Pancreas (tissue), 10 donors: ENCODE measurements at regions not wholly inside any gene's neighbourhood (a gene's known extent, or its start where the extent isn't known, plus 50 kb on each side); places are given as distances from the start of the nearest gene placed in this dataset.

ENCODE experiments used
- ATAC-seq, 4 donors: fragments of 200-7000 bp; cut with Tn5 transposase; one replicate each; pipeline versions ENCODE4 v1.8.0 to v1.9.1; 2020; ENCODE audit warnings: mild to moderate bottlenecking in 4 of 4, moderate library complexity in 4 of 4
- DNase-seq, 6 donors: peaks; one replicate each; pipeline ENCODE4 v3.0.0-alpha.2; 2020
- FAIRE-seq: peaks from 2 replicates; lab custom pipeline; 2012; peaks lifted over from hg19 to GRCh38; lab: Jason Lieb, UNC
- H3K27ac ChIP-seq, 4 donors: fragments of 200-600 bp; sonication (generic); 1 replicate in 3 of 4; 2 replicates in 1 of 4; pipeline versions ENCODE4 v1.5.0 to v1.8.0; 2020
- H3K27me3 ChIP-seq, 4 donors: fragments of 200-600 bp; one replicate each; pipeline ENCODE4 v1.8.0; 2021
- H3K36me3 ChIP-seq, 3 donors: fragments of 200-600 bp; sonication (generic) in 1 of 3; one replicate each; pipeline versions ENCODE4 v1.5.0 to v1.8.0; 2020 to 2021
- H3K4me1 ChIP-seq, 3 donors: fragments of 200-600 bp; one replicate each; pipeline ENCODE4 v1.8.0; 2021
- H3K4me3 ChIP-seq, 4 donors: fragments of 200-600 bp; sonication (generic) in 2 of 4; one replicate each; pipeline versions ENCODE4 v1.5.0 to v1.8.0; 2020 to 2021
- H3K9me3 ChIP-seq, 4 donors: fragments of 200-600 bp; one replicate each; pipeline ENCODE4 v1.8.0; 2021
- CTCF ChIP-seq, 4 donors: fragments of 200-600 bp; sonication (generic) in 3 of 4; IDR thresholded peaks; one replicate each; pipeline versions ENCODE4 v1.5.0 to v1.8.0; 2021; ENCODE audit warnings: antibody characterized with exemption in 4 of 4
- WGBS, 2 donors: extraction: QIAGEN DNeasy Blood & Tissue Kit; methylation state at CpG; one replicate each; pipeline ENCODE4 v1.1.7; 2013; 5-methylcytosine and 5-hydroxymethylcytosine counted together
- intact Hi-C, 3 donors: fragments of 100-400 bp; cut with DNase I; formaldehyde crosslinking; loops; one replicate each; pipeline versions ENCODE4 v1.11.1 to v1.14.2; 2022
- donor health status: healthy with polysubstance abuse.
- donor health status: DM: no; HTN: no; CAD: no; lungs with moderate emphysema.
- donor health status: DM: no; HTN: no; CAD: no.
- donor health status: control.
- donor health status: control.
- donor health status: Bipolar disorder and iron deficiency.
- donor health status: DM: yes; HTN: yes; CAD: no.
- donor health status: DM: no; HTN: no; CAD: no.
- donor health status: DM: no; HTN: no; CAD: no.
- donor health status: DM: yes; HTN: yes; CAD: no.

DNA sequence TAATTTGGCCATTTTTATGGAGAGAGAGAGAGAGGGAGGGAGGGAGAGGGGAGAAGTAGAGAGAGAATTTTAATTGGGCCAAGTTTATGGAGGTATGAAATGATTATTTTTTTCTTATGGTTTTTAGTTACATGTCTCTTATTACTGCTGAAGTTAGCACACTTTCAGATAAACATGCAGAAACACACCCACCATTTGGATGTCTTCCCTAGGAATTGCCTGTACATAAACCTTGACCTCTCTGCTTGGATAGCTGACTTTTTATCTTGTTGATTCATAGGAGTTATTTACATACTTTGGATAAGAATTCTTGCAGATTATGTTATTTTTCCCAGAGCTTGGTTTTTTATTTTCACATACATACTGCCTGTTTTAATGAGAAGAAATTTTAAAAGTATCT lies 310.2 kb upstream of the ADAMTS5 start:
- no peaks in the 10 kb centered on the region for H3K36me3 ChIP-seq
- no peak overlapping the region for H3K4me3 ChIP-seq
- intact Hi-C loops: no loop called here
- ATAC-seq: peak; percentile 30 to 90 (median 62)
- H3K9me3 ChIP-seq: no peaks in the 10 kb centered on the region
- no peak for TF ChIP-seq CTCF (IDR thresholded peaks at IDR 0.05)
- peak in 1 of 6 donors; percentile 4 for DNase-seq
- H3K27me3 ChIP-seq: no peaks in the 10 kb centered on the region
- FAIRE-seq: no peak
- peaks cover 0 to 5% (median 0%) of the 10 kb centered on the region in 3 donors for H3K4me1 ChIP-seq
- H3K27ac ChIP-seq: no peak overlapping the region

GRCh38 chr21:27275294-27275927 lies 308.5 kb upstream of the ADAMTS5 start:
- H3K36me3 ChIP-seq: no peaks in the 10 kb centered on the region
- no peaks in the 10 kb centered on the region for H3K27me3 ChIP-seq
- 10 to 16% methylated on average over 1 of the region's 1 CpG for WGBS, 2 donors
- H3K27ac ChIP-seq: no peak overlapping the region
- ATAC-seq (no peak), DNase-seq (no peak), FAIRE-seq (no peak)
- intact Hi-C loops: no loop called here
- H3K4me1 ChIP-seq: peaks cover 0 to 5% (median 0%) of the 10 kb centered on the region in 3 donors
- no peak for TF ChIP-seq CTCF (IDR thresholded peaks at IDR 0.05)
- no peak overlapping the region for H3K4me3 ChIP-seq
- H3K9me3 ChIP-seq: no peaks in the 10 kb centered on the region

- no peak for FAIRE-seq
- H3K27ac ChIP-seq: no peak overlapping the region
- intact Hi-C loops: no loop called here
Measured at GRCh38 chr21:27269644-27270043, 302.8 kb upstream of the ADAMTS5 start.

DNA sequence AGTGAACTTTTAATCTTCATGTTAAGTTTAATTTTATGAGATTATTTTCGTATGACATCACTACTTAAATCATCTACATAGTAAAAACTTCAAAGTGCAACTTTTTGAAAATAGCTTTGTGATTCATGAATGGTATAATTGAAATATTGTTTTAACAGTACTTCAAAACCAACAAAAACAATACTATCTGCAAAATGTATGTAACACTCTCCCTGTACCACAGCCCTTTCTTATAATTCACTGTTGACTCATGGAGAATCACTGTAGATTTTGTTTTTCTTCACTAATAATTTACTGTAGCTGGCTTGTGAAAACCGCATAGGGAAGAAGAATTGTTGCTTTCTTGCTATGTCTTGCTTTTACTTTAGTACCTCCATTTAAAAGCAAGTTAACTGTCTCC lies 301.4 kb upstream of the ADAMTS5 start:
- no peak for TF ChIP-seq CTCF (IDR thresholded peaks at IDR 0.05)

More at GRCh38 chr21:27269644-27270043, 302.8 kb upstream of the ADAMTS5 start:
- H3K4me1 ChIP-seq: no peaks in the 10 kb centered on the region
- no peak for TF ChIP-seq CTCF (IDR thresholded peaks at IDR 0.05)
- no peaks in the 10 kb centered on the region for H3K9me3 ChIP-seq
- no peaks in the 10 kb centered on the region for H3K27me3 ChIP-seq
- ATAC-seq (peak in 2 of 4 donors; percentile 37 to 44), DNase-seq (no peak)
- H3K4me3 ChIP-seq: no peak overlapping the region
- no peaks in the 10 kb centered on the region for H3K36me3 ChIP-seq

GRCh38 chr21:27265949-27266348 lies 299.1 kb upstream of the ADAMTS5 start:
- H3K4me3 ChIP-seq: no peak overlapping the region
- H3K4me1 ChIP-seq: no peaks in the 10 kb centered on the region
- H3K27ac ChIP-seq: no peak overlapping the region
- no peaks in the 10 kb centered on the region for H3K27me3 ChIP-seq
- FAIRE-seq (no peak), ATAC-seq (no peak), DNase-seq (no peak)
- H3K9me3 ChIP-seq: no peaks in the 10 kb centered on the region
- no peaks in the 10 kb centered on the region for H3K36me3 ChIP-seq
- no peak for TF ChIP-seq CTCF (IDR thresholded peaks at IDR 0.05)
- WGBS, 2 donors: 75 to 94% methylated on average over 2 of the region's 2 CpGs
- intact Hi-C loops: no loop called here

More for the DNA sequence above, 301.4 kb upstream of the ADAMTS5 start:
- 63 to 78% methylated on average over 2 of the region's 2 CpGs for WGBS, 2 donors
- no peak for FAIRE-seq
- H3K4me3 ChIP-seq: no peak overlapping the region
- no peaks in the 10 kb centered on the region for H3K4me1 ChIP-seq
- H3K36me3 ChIP-seq: no peaks in the 10 kb centered on the region
- H3K27me3 ChIP-seq: no peaks in the 10 kb centered on the region
- DNase-seq: no peak
- intact Hi-C loops: no loop called here
- H3K9me3 ChIP-seq: no peaks in the 10 kb centered on the region
- ATAC-seq: no peak
- H3K27ac ChIP-seq: no peak overlapping the region
